HCT116 (cell line): ENCODE measurements at regions not wholly inside any gene's neighbourhood (a gene's known extent, or its start where the extent isn't known, plus 50 kb on each side); places are given as distances from the start of the nearest gene placed in this dataset.

Source experiments
- CBX3 ChIP-seq: IDR thresholded peaks from 2 replicates; pipeline ENCODE4 v1.6.1; 2012; ENCODE audit warnings: low read depth
- CEBPB ChIP-seq: IDR thresholded peaks from 2 replicates; pipeline ENCODE4 v1.6.1; 2012; ENCODE audit warnings: low read depth
- EZH2 ChIP-seq: fragments of 200-600 bp; sonication (generic); IDR thresholded peaks from 2 replicates; pipeline ENCODE4 v1.6.1; 2017; ENCODE audit warnings: antibody characterized with exemption, mixed run types
- JUND ChIP-seq: IDR thresholded peaks from 2 replicates; pipeline ENCODE4 v1.6.1; 2012
- POLR2A ChIP-seq: IDR thresholded peaks from 2 replicates; pipeline ENCODE4 v1.7.0; 2011; ENCODE audit warnings: borderline replicate concordance; ENCODE audit not compliant: insufficient read depth, insufficient read length; ENCODE audit errors: extremely low read depth
- POLR2AphosphoS5 ChIP-seq: IDR thresholded peaks from 2 replicates; pipeline ENCODE4 v1.6.1; 2011; ENCODE audit warnings: mild to moderate bottlenecking, low read depth, low read length, moderate library complexity
- SP1 ChIP-seq: IDR thresholded peaks from 2 replicates; pipeline ENCODE4 v1.6.1; 2012; ENCODE audit warnings: low read depth
- TCF7L2 ChIP-seq: IDR thresholded peaks from 2 replicates; pipeline ENCODE4 v1.7.0; 2011; ENCODE audit warnings: borderline replicate concordance, inconsistent platforms; ENCODE audit not compliant: insufficient read depth, insufficient read length; ENCODE audit errors: extremely low read depth
- ZNF274 ChIP-seq: fragments of 200-500 bp; sonication (Bioruptor generic); IDR thresholded peaks from 2 replicates; pipeline ENCODE4 v1.6.1; 2014; ENCODE audit warnings: mild to moderate bottlenecking, low read depth, low read length, inconsistent platforms
- TF ChIP-seq, protein P1 (sequence below), 3 experiments: fragments of 200-600 bp in 1 of 3; sonication (generic) in 1 of 3; IDR thresholded peaks in 2 of 3; conservative IDR thresholded peaks in 1 of 3; 2 replicates each; pipeline ENCODE4 v1.5.1; 2012 to 2017; ENCODE audit warnings: low read depth in 2 of 3, low read length in 2 of 3, antibody characterized with exemption in 1 of 3, borderline replicate concordance in 1 of 3, control low read depth in 1 of 3, mild to moderate bottlenecking in 1 of 3, mixed read lengths in 1 of 3, mixed run types in 1 of 3, moderate library complexity in 1 of 3; ENCODE audit not compliant: insufficient read depth in 1 of 3

DNA sequence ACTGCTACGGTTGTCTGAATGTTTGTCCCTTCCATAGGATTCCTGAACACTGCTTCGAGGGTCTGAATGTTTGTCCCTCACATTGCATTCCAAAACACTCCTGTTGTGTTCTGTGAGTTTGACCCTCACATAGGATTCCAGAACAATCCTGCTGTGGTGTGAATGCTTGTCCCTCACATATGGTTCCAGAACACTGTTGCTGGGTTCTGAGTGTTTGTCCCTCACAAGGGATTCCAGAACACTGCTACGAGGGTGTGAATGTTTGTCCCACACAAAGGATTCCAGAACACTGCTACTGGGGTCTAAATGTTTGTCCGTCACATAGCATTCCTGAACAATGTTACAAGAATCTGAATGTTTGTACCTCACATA, 201.2 kb downstream of the FOXD4L6 start:
- no peak for TF ChIP-seq TCF7L2
- TF ChIP-seq, protein P1, sequence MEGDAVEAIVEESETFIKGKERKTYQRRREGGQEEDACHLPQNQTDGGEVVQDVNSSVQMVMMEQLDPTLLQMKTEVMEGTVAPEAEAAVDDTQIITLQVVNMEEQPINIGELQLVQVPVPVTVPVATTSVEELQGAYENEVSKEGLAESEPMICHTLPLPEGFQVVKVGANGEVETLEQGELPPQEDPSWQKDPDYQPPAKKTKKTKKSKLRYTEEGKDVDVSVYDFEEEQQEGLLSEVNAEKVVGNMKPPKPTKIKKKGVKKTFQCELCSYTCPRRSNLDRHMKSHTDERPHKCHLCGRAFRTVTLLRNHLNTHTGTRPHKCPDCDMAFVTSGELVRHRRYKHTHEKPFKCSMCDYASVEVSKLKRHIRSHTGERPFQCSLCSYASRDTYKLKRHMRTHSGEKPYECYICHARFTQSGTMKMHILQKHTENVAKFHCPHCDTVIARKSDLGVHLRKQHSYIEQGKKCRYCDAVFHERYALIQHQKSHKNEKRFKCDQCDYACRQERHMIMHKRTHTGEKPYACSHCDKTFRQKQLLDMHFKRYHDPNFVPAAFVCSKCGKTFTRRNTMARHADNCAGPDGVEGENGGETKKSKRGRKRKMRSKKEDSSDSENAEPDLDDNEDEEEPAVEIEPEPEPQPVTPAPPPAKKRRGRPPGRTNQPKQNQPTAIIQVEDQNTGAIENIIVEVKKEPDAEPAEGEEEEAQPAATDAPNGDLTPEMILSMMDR (IDR thresholded peaks at IDR 0.05 in 2 of 3, conservative IDR thresholded peaks at IDR 0.05 in 1 of 3; ENCODE audit: borderline replicate concordance in 1 of 3, insufficient read depth in 1 of 3, low read depth in 2 of 3, low read length in 2 of 3), result no peak
- no peak for TF ChIP-seq POLR2A
- TF ChIP-seq CEBPB, result no peak
- TF ChIP-seq POLR2AphosphoS5, result no peak
- no peak for TF ChIP-seq ZNF274
- TF ChIP-seq JUND, result no peak
- TF ChIP-seq CBX3, result no peak
- TF ChIP-seq EZH2, result no peak
- TF ChIP-seq SP1, result no peak
